HepG2 (cell line): ENCODE measurements at regions not wholly inside any gene's neighbourhood (a gene's known extent, or its start where the extent isn't known, plus 50 kb on each side); places are given as distances from the start of the nearest gene placed in this dataset.
A peak's percentile ranks its signal among the peaks of the same experiment; 100 is the strongest.
"Not testable (repeated sequence)": the region's sequence is repeated elsewhere in the genome, so short reads cannot be mapped to it uniquely, and the experiment has no call there.

Source experiments
- ATAC-seq: fragments of 200-7000 bp; cut with Tn5 transposase; 3 replicates; pipeline ENCODE4 v1.9.1; 2020; ENCODE audit warnings: mild to moderate bottlenecking, moderate library complexity
- BruUV-seq: library from RNA; stranded (reverse); fragments of 400-500 nt; replicated peaks from 2 replicates; lab custom pipeline; 2021; lab: Mats Ljungman, UMichigan
- CTCF ChIA-PET: fragments of 300-600 bp; formaldehyde crosslinking; extraction: SDS; loops from one replicate; lab custom pipeline; 2021; ENCODE audit warnings: low total read pairs, inconsistent platforms, low intra/inter-chr PET ratio; lab: Yijun Ruan, JAX
- POLR2A ChIA-PET: fragments of 350-600 bp; sonication (Branson Sonifier 250); formaldehyde crosslinking; loops from one replicate; lab custom pipeline; 2020; ENCODE audit warnings: antibody characterized with exemption, inconsistent platforms; lab: Yijun Ruan, JAX
- DNase-seq: peaks from one replicate; pipeline ENCODE4 v3.0.0-alpha.2; 2015; ENCODE audit warnings: low spot score
- FAIRE-seq: peaks from 3 replicates; lab custom pipeline; 2011; peaks lifted over from hg19 to GRCh38; lab: Jason Lieb, UNC
- H2AFZ ChIP-seq: one replicate; pipeline ENCODE4 v1.6.1; 2011; ENCODE audit warnings: low read length, inconsistent platforms
- H3K27ac ChIP-seq: fragments of 300-600 bp; 3 replicates; pipeline ENCODE4 v1.8.0; 2011; ENCODE audit warnings: mixed run types, mild to moderate bottlenecking, mixed read lengths, low read length, inconsistent platforms; ENCODE audit not compliant: insufficient read depth; ENCODE audit errors: extremely low read length
- H3K27me3 ChIP-seq, 2 experiments: fragments of 200-600 bp in 1 of 2; 2 replicates in 1 of 2; 3 replicates in 1 of 2; pipeline versions ENCODE4 v1.6.0 to v1.8.0; 2011; ENCODE audit warnings: low read length in 2 of 2, mild to moderate bottlenecking in 2 of 2, moderate library complexity in 2 of 2, inconsistent platforms in 1 of 2; ENCODE audit not compliant: insufficient read depth in 2 of 2, control insufficient read depth in 1 of 2
- H3K36me3 ChIP-seq, 2 experiments: fragments of 200-600 bp in 1 of 2; replicated peaks in 1 of 2; 2 replicates in 1 of 2; 3 replicates in 1 of 2; pipeline versions ENCODE4 v1.5.1 to v1.8.0; 2011; ENCODE audit warnings: low read length in 2 of 2, inconsistent platforms in 1 of 2; ENCODE audit not compliant: insufficient read depth in 2 of 2, control insufficient read depth in 1 of 2
- H3K4me1 ChIP-seq: 2 replicates; pipeline ENCODE4 v1.5.1; 2012; ENCODE audit warnings: low read length, inconsistent platforms; ENCODE audit not compliant: insufficient read depth
- H3K4me2 ChIP-seq: 2 replicates; pipeline ENCODE4 v1.6.0; 2011; ENCODE audit warnings: low read depth, low read length, inconsistent platforms
- H3K4me3 ChIP-seq, 3 experiments: fragments of 200-600 bp in 1 of 3; sonication (generic), shearing (Covaris generic) in 1 of 3; replicated peaks in 1 of 3; 2 replicates each; pipeline ENCODE4 v1.5.1; 2011 to 2016; ENCODE audit warnings: low read length in 3 of 3, inconsistent platforms in 2 of 3, low read depth in 2 of 3, mild to moderate bottlenecking in 2 of 3, control low read depth in 1 of 3, mixed read lengths in 1 of 3; ENCODE audit not compliant: insufficient read depth in 1 of 3
- H3K79me2 ChIP-seq: one replicate; pipeline ENCODE4 v1.6.1; 2011; ENCODE audit warnings: low read length, inconsistent platforms; ENCODE audit not compliant: insufficient read depth
- H3K9ac ChIP-seq: 2 replicates; pipeline ENCODE4 v1.6.0; 2011; ENCODE audit warnings: mild to moderate bottlenecking, low read depth, low read length, inconsistent platforms; ENCODE audit not compliant: insufficient read depth
- H3K9me3 ChIP-seq: 2 replicates; pipeline ENCODE4 v1.5.1; 2012; ENCODE audit warnings: mild to moderate bottlenecking, low read length
- H4K20me1 ChIP-seq: 2 replicates; pipeline ENCODE4 v1.6.0; 2011; ENCODE audit warnings: inconsistent platforms, mild to moderate bottlenecking, low read length, moderate library complexity; ENCODE audit not compliant: insufficient read depth
- WGBS: methylation state at CpG from one replicate; pipeline ENCODE4 v1.1.6; 2017; ENCODE audit warnings: low lambda C conversion rate; 5-methylcytosine and 5-hydroxymethylcytosine counted together
- in situ Hi-C: cut with HindIII; loops from 2 replicates; pipeline ENCODE4 v1.10.0; 2017; ENCODE audit warnings: low pct_unique_long_range_greater_than_20kb; ENCODE audit not compliant: extremely low pct_ligation_motif_present
- intact Hi-C: fragments of 100-400 bp; cut with micrococcal nuclease; formaldehyde crosslinking; loops from one replicate; pipeline ENCODE4 v1.10.0; 2022; ENCODE audit not compliant: unreplicated experiment

- H3K9me3 ChIP-seq, H3K4me3 ChIP-seq, CTCF ChIA-PET, DNase-seq, H4K20me1 ChIP-seq, H3K4me1 ChIP-seq, H3K36me3 ChIP-seq, H3K4me2 ChIP-seq, H3K27ac ChIP-seq, ATAC-seq, H3K9ac ChIP-seq, intact Hi-C loops, POLR2A ChIA-PET, in situ Hi-C loops, H3K79me2 ChIP-seq, H3K27me3 ChIP-seq, FAIRE-seq, H2AFZ ChIP-seq, BruUV-seq: not testable (repeated sequence)
- WGBS = no CpG with 5 or more reads among the region's 5 CpGs
Observed at GRCh38 chr21:7787427-7788078, 2733.8 kb upstream of the TPTE start.

GRCh38 chr21:7793797-7794196 is 2727.6 kb upstream of the TPTE start:
- H3K4me3 ChIP-seq, H3K27me3 ChIP-seq, POLR2A ChIA-PET, DNase-seq, H3K79me2 ChIP-seq, H3K4me1 ChIP-seq, FAIRE-seq, H3K9ac ChIP-seq, ATAC-seq, H3K27ac ChIP-seq, H4K20me1 ChIP-seq, H3K36me3 ChIP-seq, H3K4me2 ChIP-seq, H2AFZ ChIP-seq, BruUV-seq, H3K9me3 ChIP-seq, in situ Hi-C loops, CTCF ChIA-PET, intact Hi-C loops: not testable (repeated sequence)
- WGBS = no CpG with 5 or more reads among the region's 4 CpGs

GRCh38 chr21:7797328-7797727 is 2724.1 kb upstream of the TPTE start:
- intact Hi-C loops, H3K4me2 ChIP-seq, H3K4me1 ChIP-seq, H3K27me3 ChIP-seq, in situ Hi-C loops, H4K20me1 ChIP-seq, DNase-seq, H2AFZ ChIP-seq, FAIRE-seq, H3K9me3 ChIP-seq, BruUV-seq, H3K36me3 ChIP-seq, H3K79me2 ChIP-seq, H3K9ac ChIP-seq, H3K4me3 ChIP-seq, POLR2A ChIA-PET, H3K27ac ChIP-seq, CTCF ChIA-PET: not testable (repeated sequence)
- ATAC-seq = peak; percentile 65
- no CpG with 5 or more reads among the region's 8 CpGs for WGBS

GRCh38 chr21:7798446-7798845 is 2722.9 kb upstream of the TPTE start:
- H4K20me1 ChIP-seq, H3K9me3 ChIP-seq, H2AFZ ChIP-seq, intact Hi-C loops, H3K79me2 ChIP-seq, H3K27ac ChIP-seq, CTCF ChIA-PET, H3K27me3 ChIP-seq, DNase-seq, H3K9ac ChIP-seq, ATAC-seq, H3K36me3 ChIP-seq, H3K4me2 ChIP-seq, BruUV-seq, POLR2A ChIA-PET, in situ Hi-C loops, H3K4me3 ChIP-seq, FAIRE-seq, H3K4me1 ChIP-seq: not testable (repeated sequence)
- WGBS = no CpG with 5 or more reads among the region's 6 CpGs
